Brain microvascular endothelial cell (primary cell): ENCODE measurements at regions not wholly inside any gene's neighbourhood (a gene's known extent, or its start where the extent isn't known, plus 50 kb on each side); places are given as distances from the start of the nearest gene placed in this dataset.

Experiments used
- DNase-seq: peaks from one replicate; pipeline ENCODE4 v3.0.0-alpha.2; 2020
- H3K27ac ChIP-seq: fragments of 250-450 bp; sonication (Bioruptor Pico); 2 replicates; pipeline ENCODE4 v1.5.1; 2020; ENCODE audit warnings: mild to moderate bottlenecking, moderate library complexity
- H3K27me3 ChIP-seq: fragments of 250-450 bp; sonication (Bioruptor Pico); replicated peaks from 2 replicates; pipeline ENCODE4 v1.5.1; 2020; ENCODE audit warnings: mild to moderate bottlenecking
- H3K36me3 ChIP-seq: fragments of 250-450 bp; sonication (Bioruptor Pico); replicated peaks from 2 replicates; pipeline ENCODE4 v1.5.1; 2020; ENCODE audit warnings: mild to moderate bottlenecking
- H3K4me3 ChIP-seq: 2 replicates; pipeline ENCODE4 v1.5.1; 2011; ENCODE audit warnings: low read depth, mild to moderate bottlenecking, control low read depth, low read length, moderate library complexity
- CTCF ChIP-seq: IDR thresholded peaks from 2 replicates; pipeline ENCODE4 v1.5.1; 2011; ENCODE audit warnings: low read depth, mild to moderate bottlenecking, moderate library complexity, low read length, control low read depth, inconsistent platforms; ENCODE audit errors: missing control alignments
- in situ Hi-C: cut with HindIII; loops from 2 replicates; pipeline ENCODE4 v1.10.0; 2017; ENCODE audit warnings: low sequenced_read_pairs, low pct_ligation_motif_present

GRCh38 chr11:90836031-90836430, 613.2 kb upstream of the CHORDC1 start:
- H3K27me3 ChIP-seq: no peaks in the 10 kb centered on the region
- no peak for DNase-seq
- no peak overlapping the region for H3K27ac ChIP-seq
- TF ChIP-seq CTCF: no peak
- H3K4me3 ChIP-seq: no peak overlapping the region
- in situ Hi-C loops: no loop called here
- no peaks in the 10 kb centered on the region for H3K36me3 ChIP-seq

GRCh38 chr11:90823446-90823845, 600.6 kb upstream of the CHORDC1 start:
- no peak overlapping the region for H3K4me3 ChIP-seq

GRCh38 chr11:90822996-90823395, 600.1 kb upstream of the CHORDC1 start:
- no peak for DNase-seq
- Histone ChIP-seq H3K27me3 (no peaks in the 10 kb centered on the region), H3K27ac (no peak overlapping the region), H3K36me3 (no peaks in the 10 kb centered on the region), H3K4me3 (no peak overlapping the region)
- in situ Hi-C loops: no loop called here
- no peak for TF ChIP-seq CTCF

More at GRCh38 chr11:90823446-90823845, 600.6 kb upstream of the CHORDC1 start:
- no peak for TF ChIP-seq CTCF
- in situ Hi-C loops: no loop called here
- Histone ChIP-seq H3K27me3 (no peaks in the 10 kb centered on the region), H3K27ac (no peak overlapping the region), H3K36me3 (no peaks in the 10 kb centered on the region)
- no peak for DNase-seq

GRCh38 chr11:90818196-90818745, 595.4 kb upstream of the CHORDC1 start:
- H3K27ac ChIP-seq: no peak overlapping the region
- H3K27me3 ChIP-seq: no peaks in the 10 kb centered on the region
- H3K36me3 ChIP-seq: no peaks in the 10 kb centered on the region
- no peak for DNase-seq
- no peak overlapping the region for H3K4me3 ChIP-seq
- in situ Hi-C loops: no loop called here
- TF ChIP-seq CTCF: no peak

- in situ Hi-C loops: no loop called here
- Histone ChIP-seq H3K27ac (no peak overlapping the region), H3K36me3 (no peaks in the 10 kb centered on the region), H3K4me3 (no peak overlapping the region), H3K27me3 (no peaks in the 10 kb centered on the region)
- TF ChIP-seq CTCF: no peak
- DNase-seq: no peak
Measured at GRCh38 chr11:90809581-90809980, 586.7 kb upstream of the CHORDC1 start.

- Histone ChIP-seq H3K4me3 (no peak overlapping the region), H3K27ac (no peak overlapping the region), H3K27me3 (no peaks in the 10 kb centered on the region), H3K36me3 (no peaks in the 10 kb centered on the region)
- in situ Hi-C loops: no loop called here
- DNase-seq: no peak
- TF ChIP-seq CTCF: no peak
Measured at GRCh38 chr11:90805172-90805571, 582.3 kb upstream of the CHORDC1 start.
